ENCODE measurements at regions not wholly inside any gene's neighbourhood (a gene's known extent, or its start where the extent isn't known, plus 50 kb on each side); places are given as distances from the start of the nearest gene placed in this dataset.

DNA sequence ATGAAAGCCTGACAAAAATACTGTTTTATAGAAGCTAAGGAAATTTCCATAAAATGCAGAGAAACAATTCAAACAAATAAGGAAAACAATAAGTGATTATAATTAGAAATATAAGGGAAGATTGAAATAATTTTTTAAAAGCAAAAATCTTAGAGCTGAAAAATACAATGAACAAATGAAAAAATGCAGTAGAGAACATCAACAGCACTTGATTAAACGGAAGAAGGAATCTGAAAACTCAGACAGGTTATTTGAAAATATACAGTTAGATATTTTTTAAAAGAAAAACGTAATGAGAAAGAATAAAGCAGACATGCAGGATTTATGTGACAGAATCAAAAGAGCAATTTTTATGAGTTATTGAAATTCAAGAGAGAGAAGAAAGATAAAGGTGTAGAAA, 279.1 kb upstream of the MAGI2 start:
- TF ChIP-seq MTA3 (IDR thresholded peaks at IDR 0.05; ENCODE audit: borderline replicate concordance, low read length) (no peak), YY1 (IDR thresholded peaks at IDR 0.05; ENCODE audit: low read depth, low read length) (no peak), CBFB (IDR thresholded peaks at IDR 0.05; ENCODE audit: low read depth) (no peak), SP1 (IDR thresholded peaks at IDR 0.05; ENCODE audit: low read depth, low read length) (no peak), NFIC (IDR thresholded peaks at IDR 0.05; ENCODE audit: low read depth, low read length) (no peak), RAD51 (IDR thresholded peaks at IDR 0.05) (no peak), CREB1 (IDR thresholded peaks at IDR 0.05; ENCODE audit: low read depth) (no peak), BHLHE40 (IDR thresholded peaks at IDR 0.05; ENCODE audit: borderline replicate concordance in 1 of 2, low read depth in 2 of 2, low read length in 1 of 2) (no peak), GATAD2B (conservative IDR thresholded peaks at IDR 0.05; ENCODE audit: low read depth) (no peak)
- TF ChIP-seq, protein P1, sequence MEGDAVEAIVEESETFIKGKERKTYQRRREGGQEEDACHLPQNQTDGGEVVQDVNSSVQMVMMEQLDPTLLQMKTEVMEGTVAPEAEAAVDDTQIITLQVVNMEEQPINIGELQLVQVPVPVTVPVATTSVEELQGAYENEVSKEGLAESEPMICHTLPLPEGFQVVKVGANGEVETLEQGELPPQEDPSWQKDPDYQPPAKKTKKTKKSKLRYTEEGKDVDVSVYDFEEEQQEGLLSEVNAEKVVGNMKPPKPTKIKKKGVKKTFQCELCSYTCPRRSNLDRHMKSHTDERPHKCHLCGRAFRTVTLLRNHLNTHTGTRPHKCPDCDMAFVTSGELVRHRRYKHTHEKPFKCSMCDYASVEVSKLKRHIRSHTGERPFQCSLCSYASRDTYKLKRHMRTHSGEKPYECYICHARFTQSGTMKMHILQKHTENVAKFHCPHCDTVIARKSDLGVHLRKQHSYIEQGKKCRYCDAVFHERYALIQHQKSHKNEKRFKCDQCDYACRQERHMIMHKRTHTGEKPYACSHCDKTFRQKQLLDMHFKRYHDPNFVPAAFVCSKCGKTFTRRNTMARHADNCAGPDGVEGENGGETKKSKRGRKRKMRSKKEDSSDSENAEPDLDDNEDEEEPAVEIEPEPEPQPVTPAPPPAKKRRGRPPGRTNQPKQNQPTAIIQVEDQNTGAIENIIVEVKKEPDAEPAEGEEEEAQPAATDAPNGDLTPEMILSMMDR (IDR thresholded peaks at IDR 0.05 in 2 of 3, conservative IDR thresholded peaks at IDR 0.05 in 1 of 3; ENCODE audit: control insufficient read depth in 2 of 3, extremely low read depth in 1 of 3, insufficient read depth in 1 of 3, low read depth in 3 of 3, low read length in 3 of 3): no peak
